ENCODE measurements at regions not wholly inside any gene's neighbourhood (a gene's known extent, or its start where the extent isn't known, plus 50 kb on each side); places are given as distances from the start of the nearest gene placed in this dataset.

GRCh38 chrX:39652336-39652735 is 445.4 kb downstream of the BCOR start:
- DNase-seq = peak; percentile 40 to 49

GRCh38 chrX:39653691-39654090 is 444.1 kb downstream of the BCOR start:
- DNase-seq = no peak

GRCh38 chrX:39654183-39654925 is 443.4 kb downstream of the BCOR start:
- no peak for DNase-seq

- DNase-seq = no peak
Measured at GRCh38 chrX:39654952-39655351, 442.8 kb downstream of the BCOR start.

- DNase-seq = no peak
Measured at GRCh38 chrX:39661116-39661907, 436.4 kb downstream of the BCOR start.

GRCh38 chrX:39665830-39666518 is 431.8 kb downstream of the BCOR start:
- no peak for DNase-seq

- no peak for DNase-seq
Measured at GRCh38 chrX:39667191-39667590, 430.6 kb downstream of the BCOR start.

GRCh38 chrX:39667736-39668482 is 429.8 kb downstream of the BCOR start:
- DNase-seq = no peak

- no peak for DNase-seq
Measured at GRCh38 chrX:39669668-39670067, 428.1 kb downstream of the BCOR start.

GRCh38 chrX:39670281-39670680 is 427.5 kb downstream of the BCOR start:
- no peak for DNase-seq

GRCh38 chrX:39672405-39672804 is 425.4 kb downstream of the BCOR start:
- no peak for DNase-seq

GRCh38 chrX:39674490-39675161 is 423.1 kb downstream of the BCOR start:
- no peak for DNase-seq

GRCh38 chrX:39675162-39675553 is 422.6 kb downstream of the BCOR start:
- DNase-seq = no peak

GRCh38 chrX:39675619-39676018 is 422.1 kb downstream of the BCOR start:
- DNase-seq = no peak

- no peak for DNase-seq
Measured at GRCh38 chrX:39676434-39676833, 421.3 kb downstream of the BCOR start.

- no peak for DNase-seq
Measured at GRCh38 chrX:39677585-39677977, 420.2 kb downstream of the BCOR start.

GRCh38 chrX:39677978-39678791 is 419.6 kb downstream of the BCOR start:
- DNase-seq = no peak

- no peak for DNase-seq
Measured at GRCh38 chrX:39678914-39679313, 418.8 kb downstream of the BCOR start.

GRCh38 chrX:39679497-39680157 is 418.1 kb downstream of the BCOR start:
- DNase-seq = no peak

GRCh38 chrX:39681885-39682284 is 415.9 kb downstream of the BCOR start:
- DNase-seq = no peak

GRCh38 chrX:39682778-39683177 is 415.0 kb downstream of the BCOR start:
- DNase-seq = no peak

Data from inflammatory macrophage (primary cell).